ENCODE measurements at regions not wholly inside any gene's neighbourhood (a gene's known extent, or its start where the extent isn't known, plus 50 kb on each side); places are given as distances from the start of the nearest gene placed in this dataset.

- no peak overlapping the region for H3K27ac ChIP-seq (ENCODE audit: low read length in 2 of 2)
These were observed 217.2 kb upstream of the ARSJ start for GRCh38 chr4:114196606-114197005.

GRCh38 chr4:114200026-114200425, 220.6 kb upstream of the ARSJ start:
- DNase-seq (no peak), ATAC-seq (ENCODE audit: low read depth) (no peak)
- POLR2A ChIA-PET = no interaction called here
- TF ChIP-seq CTCF (IDR thresholded peaks at IDR 0.05) (no peak), EZH2 (IDR thresholded peaks at IDR 0.05; ENCODE audit: borderline replicate concordance, insufficient read depth, low read depth, low read length, poor library complexity, severe bottlenecking) (no peak)
- no peak overlapping the region for H3K4me2 ChIP-seq (replicated peaks; ENCODE audit: low read depth, low read length, poor library complexity, severe bottlenecking)
- no peak overlapping the region for H3K4me3 ChIP-seq (ENCODE audit: control extremely low read depth in 1 of 5, extremely low read depth in 1 of 5, insufficient read depth in 1 of 5, low read depth in 2 of 5, low read length in 4 of 5)
- CTCF ChIA-PET = no interaction called here
- H3K27ac ChIP-seq (ENCODE audit: low read length in 2 of 2) = no peak overlapping the region
- H3K9ac ChIP-seq (ENCODE audit: low read length) = no peak overlapping the region
- intact Hi-C loops (cut with micrococcal nuclease) = no loop called here
- Mint-ChIP-seq H3K4me3 (no peak overlapping the region), H3K9me3 (ENCODE audit: insufficient read depth) (no peaks in the 10 kb centered on the region), H3K27me3 (peaks cover 4% of the 10 kb centered on the region), H3K4me1 (no peaks in the 10 kb centered on the region), H3K27ac (no peak overlapping the region)
- no peaks in the 10 kb centered on the region for H4K20me1 ChIP-seq (ENCODE audit: control insufficient read depth, insufficient read depth, low read length, poor library complexity, severe bottlenecking)
- no peak overlapping the region for H2AFZ ChIP-seq (ENCODE audit: insufficient read depth, low read depth, low read length, poor library complexity, severe bottlenecking)
- no peaks in the 10 kb centered on the region for H3K36me3 ChIP-seq (replicated peaks in 1 of 2; ENCODE audit: control extremely low read depth in 1 of 2, control insufficient read depth in 1 of 2, extremely low read depth in 1 of 2, insufficient read depth in 2 of 2, low read length in 1 of 2)
- H3K79me2 ChIP-seq (ENCODE audit: control insufficient read depth, insufficient read depth, low read length) = no peaks in the 10 kb centered on the region
- no peaks in the 10 kb centered on the region for H3K27me3 ChIP-seq (replicated peaks in 1 of 4; ENCODE audit: control extremely low read depth in 1 of 4, control insufficient read depth in 3 of 4, insufficient read depth in 4 of 4, low read length in 3 of 4)
- H3K9me3 ChIP-seq (ENCODE audit: control extremely low read depth in 1 of 3, control insufficient read depth in 2 of 3, insufficient read depth in 1 of 3, low read length in 2 of 3) = no peaks in the 10 kb centered on the region
- no peaks in the 10 kb centered on the region for H3K4me1 ChIP-seq (ENCODE audit: control insufficient read depth in 2 of 2, insufficient read depth in 2 of 2, low read length in 2 of 2)
- 91% methylated on average over 3 of the region's 3 CpGs for WGBS (ENCODE audit: insufficient coverage)

More at GRCh38 chr4:114196606-114197005, 217.2 kb upstream of the ARSJ start:
- no peaks in the 10 kb centered on the region for H3K79me2 ChIP-seq (ENCODE audit: control insufficient read depth, insufficient read depth, low read length)
- Mint-ChIP-seq H3K27ac (no peak overlapping the region), H3K9me3 (ENCODE audit: insufficient read depth) (no peaks in the 10 kb centered on the region), H3K27me3 (peaks cover 4% of the 10 kb centered on the region), H3K4me1 (no peaks in the 10 kb centered on the region), H3K4me3 (no peak overlapping the region)
- H3K4me1 ChIP-seq (ENCODE audit: control insufficient read depth in 2 of 2, insufficient read depth in 2 of 2, low read length in 2 of 2) = no peaks in the 10 kb centered on the region
- no peak overlapping the region for H3K9ac ChIP-seq (ENCODE audit: low read length)
- no peak overlapping the region for H2AFZ ChIP-seq (ENCODE audit: insufficient read depth, low read depth, low read length, poor library complexity, severe bottlenecking)
- no peaks in the 10 kb centered on the region for H3K27me3 ChIP-seq (replicated peaks in 1 of 4; ENCODE audit: control extremely low read depth in 1 of 4, control insufficient read depth in 3 of 4, insufficient read depth in 4 of 4, low read length in 3 of 4)
- no peak for ATAC-seq (ENCODE audit: low read depth)
- ChIA-PET POLR2A (no interaction called here), CTCF (no interaction called here)
- no peaks in the 10 kb centered on the region for H3K36me3 ChIP-seq (replicated peaks in 1 of 2; ENCODE audit: control extremely low read depth in 1 of 2, control insufficient read depth in 1 of 2, extremely low read depth in 1 of 2, insufficient read depth in 2 of 2, low read length in 1 of 2)
- no peak for DNase-seq
- no peak overlapping the region for H3K4me3 ChIP-seq (ENCODE audit: control extremely low read depth in 1 of 5, extremely low read depth in 1 of 5, insufficient read depth in 1 of 5, low read depth in 2 of 5, low read length in 4 of 5)
- TF ChIP-seq CTCF (IDR thresholded peaks at IDR 0.05) (no peak), EZH2 (IDR thresholded peaks at IDR 0.05; ENCODE audit: borderline replicate concordance, insufficient read depth, low read depth, low read length, poor library complexity, severe bottlenecking) (no peak)
- no peaks in the 10 kb centered on the region for H4K20me1 ChIP-seq (ENCODE audit: control insufficient read depth, insufficient read depth, low read length, poor library complexity, severe bottlenecking)
- no peaks in the 10 kb centered on the region for H3K9me3 ChIP-seq (ENCODE audit: control extremely low read depth in 1 of 3, control insufficient read depth in 2 of 3, insufficient read depth in 1 of 3, low read length in 2 of 3)
- intact Hi-C loops (cut with micrococcal nuclease) = no loop called here
- WGBS (ENCODE audit: insufficient coverage) = no CpG with 5 or more reads among the region's 2 CpGs
- no peak overlapping the region for H3K4me2 ChIP-seq (replicated peaks; ENCODE audit: low read depth, low read length, poor library complexity, severe bottlenecking)
